GM12878 (cell line): ENCODE measurements at regions not wholly inside any gene's neighbourhood (a gene's known extent, or its start where the extent isn't known, plus 50 kb on each side); places are given as distances from the start of the nearest gene placed in this dataset.

Experiments
- ATAC-seq: fragments of 200-7000 bp; cut with Tn5 transposase; 3 replicates; pipeline ENCODE4 v1.9.1; 2020; ENCODE audit warnings: mild to moderate bottlenecking, moderate library complexity
- BruUV-seq: library from RNA; stranded (reverse); fragments of 400-500 nt; replicated peaks from 2 replicates; lab custom pipeline; 2021; lab: Mats Ljungman, UMichigan
- CTCF ChIA-PET: fragments of 300-600 bp; sonication (Branson Sonifier 250); formaldehyde crosslinking; extraction: SDS; loops from one replicate; lab custom pipeline; 2021; ENCODE audit warnings: inconsistent platforms; lab: Yijun Ruan, JAX
- POLR2A ChIA-PET: fragments of 350-600 bp; formaldehyde crosslinking; extraction: SDS; loops from one replicate; lab custom pipeline; 2021; ENCODE audit warnings: inconsistent platforms; lab: Charles Lee
- RAD21 ChIA-PET: fragments of 300-600 bp; sonication (Branson Sonifier 250); formaldehyde crosslinking; loops from one replicate; lab custom pipeline; 2023; ENCODE audit warnings: antibody characterized with exemption; ENCODE audit not compliant: unreplicated experiment; lab: Charles Lee
- SMC1A ChIA-PET: fragments of 300-600 bp; sonication (Branson Sonifier 250); formaldehyde crosslinking; loops from one replicate; lab custom pipeline; 2023; ENCODE audit not compliant: unreplicated experiment, uncharacterized antibody; lab: Charles Lee
- DNase-seq: peaks from one replicate; pipeline ENCODE4 v3.0.0-alpha.2; 2011; ENCODE audit warnings: low read depth, low spot score
- FAIRE-seq: peaks from 3 replicates; lab custom pipeline; 2011; peaks lifted over from hg19 to GRCh38; lab: Jason Lieb, UNC
- H2AFZ ChIP-seq: 2 replicates; pipeline ENCODE4 v1.6.0; 2011; ENCODE audit warnings: low read depth, low read length, control low read depth; ENCODE audit not compliant: control insufficient read depth
- H3K27ac ChIP-seq: 2 replicates; pipeline ENCODE4 v1.5.1; 2011; ENCODE audit warnings: control low read depth; ENCODE audit not compliant: control insufficient read depth, insufficient read depth
- H3K27me3 ChIP-seq, 2 experiments: replicated peaks in 1 of 2; 2 replicates each; pipeline versions ENCODE4 v1.6.0 to v1.6.1; 2011; ENCODE audit warnings: low read length in 1 of 2; ENCODE audit not compliant: control insufficient read depth in 2 of 2, insufficient read depth in 2 of 2
- H3K36me3 ChIP-seq, 2 experiments: 2 replicates each; pipeline ENCODE4 v1.5.1; 2011; ENCODE audit warnings: low read length in 1 of 2; ENCODE audit not compliant: control insufficient read depth in 2 of 2, insufficient read depth in 2 of 2
- H3K4me1 ChIP-seq: 2 replicates; pipeline ENCODE4 v1.6.1; 2011; ENCODE audit warnings: mild to moderate bottlenecking, low read length, moderate library complexity, mixed read lengths; ENCODE audit not compliant: control insufficient read depth, insufficient read depth
- H3K4me2 ChIP-seq: 2 replicates; pipeline ENCODE4 v1.6.0; 2011; ENCODE audit warnings: control low read depth; ENCODE audit not compliant: control insufficient read depth, insufficient read depth
- H3K4me3 ChIP-seq: fragments of 200-600 bp; sonication (generic); 2 replicates; pipeline ENCODE4 v1.5.1; 2016
- H3K79me2 ChIP-seq: 2 replicates; pipeline ENCODE4 v1.6.0; 2011; ENCODE audit warnings: low read length; ENCODE audit not compliant: control insufficient read depth, insufficient read depth
- H3K9ac ChIP-seq: 2 replicates; pipeline ENCODE4 v1.8.0; 2011; ENCODE audit warnings: low read length, control low read depth, mixed read lengths; ENCODE audit not compliant: control insufficient read depth, insufficient read depth
- H3K9me3 ChIP-seq: replicated peaks from 3 replicates; pipeline ENCODE4 v1.5.1; 2011; ENCODE audit warnings: mild to moderate bottlenecking, low read length; ENCODE audit not compliant: control insufficient read depth, insufficient read depth
- H4K20me1 ChIP-seq: 2 replicates; pipeline ENCODE4 v1.6.0; 2011; ENCODE audit not compliant: control insufficient read depth, insufficient read depth
- CHD1 ChIP-seq: IDR thresholded peaks from 2 replicates; pipeline ENCODE4 v1.6.1; 2012; ENCODE audit warnings: low read depth, low read length, improper control_type of control experiment
- CHD2 ChIP-seq: IDR thresholded peaks from 2 replicates; pipeline ENCODE4 v1.6.1; 2011; ENCODE audit warnings: low read depth, low read length, improper control_type of control experiment, borderline replicate concordance
- CHD4 ChIP-seq: fragments of 200-600 bp; sonication (generic); IDR thresholded peaks from 2 replicates; pipeline ENCODE4 v1.6.1; 2016; ENCODE audit warnings: mild to moderate bottlenecking
- IKZF2 ChIP-seq, 2 experiments: fragments of 450-650 bp; IDR thresholded peaks; 2 replicates each; pipeline ENCODE4 v1.6.1; 2017; ENCODE audit warnings: mild to moderate bottlenecking in 2 of 2, moderate library complexity in 2 of 2
- IRF4 ChIP-seq: IDR thresholded peaks from 2 replicates; pipeline ENCODE4 v1.6.1; 2011; ENCODE audit warnings: low read depth, low read length
- MEF2B ChIP-seq: fragments of 450-650 bp; IDR thresholded peaks from 2 replicates; pipeline ENCODE4 v1.6.1; 2018; ENCODE audit warnings: mild to moderate bottlenecking, moderate library complexity; ENCODE audit not compliant: partially characterized antibody, poor library complexity, severe bottlenecking
- PAX8 ChIP-seq: fragments of 450-650 bp; IDR thresholded peaks from 2 replicates; pipeline ENCODE4 v1.6.1; 2017; ENCODE audit warnings: mild to moderate bottlenecking, moderate library complexity
- SIX5 ChIP-seq: IDR thresholded peaks from 2 replicates; pipeline ENCODE4 v1.6.1; 2011; ENCODE audit warnings: mild to moderate bottlenecking, low read depth, low read length, moderate library complexity; ENCODE audit not compliant: severe bottlenecking
- STAT3 ChIP-seq: IDR thresholded peaks from 2 replicates; pipeline ENCODE4 v1.6.1; 2011; ENCODE audit warnings: low read depth, low read length, improper control_type of control experiment
- TCF3 ChIP-seq: IDR thresholded peaks from 2 replicates; pipeline ENCODE4 v1.6.1; 2012; ENCODE audit warnings: low read depth, mild to moderate bottlenecking, low read length, borderline replicate concordance; ENCODE audit not compliant: insufficient read depth
- YBX1 ChIP-seq: fragments of 450-650 bp; IDR thresholded peaks from 2 replicates; pipeline ENCODE4 v1.6.1; 2016; ENCODE audit warnings: antibody characterized with exemption
- WGBS: methylation state at CpG from one replicate; pipeline ENCODE4 v1.1.6; 2016; ENCODE audit warnings: low lambda C conversion rate; ENCODE audit not compliant: insufficient replicate concordance, insufficient coverage; ENCODE audit errors: missing lambda C conversion rate; 5-methylcytosine and 5-hydroxymethylcytosine counted together
- in situ Hi-C: fragments of 300-500 bp; cut with MboI; formaldehyde crosslinking; loops from 9 replicates; pipeline ENCODE4 v1.14.3; 2018; ENCODE audit warnings: mixed read lengths
- intact Hi-C: fragments of 100-400 bp; cut with micrococcal nuclease; formaldehyde crosslinking; loops from one replicate; pipeline ENCODE4 v1.14.2; 2022; ENCODE audit not compliant: unreplicated experiment
- TF ChIP-seq, protein P1 (sequence below): fragments of 150-350 bp; IDR thresholded peaks from 2 replicates; pipeline ENCODE4 v1.6.1; 2016; ENCODE audit warnings: low read depth, low read length
- TF ChIP-seq, protein P2 (sequence below): fragments of 450-650 bp; formaldehyde crosslinking; IDR thresholded peaks from 2 replicates; pipeline ENCODE4 v1.4.0; 2020; ENCODE audit warnings: mild to moderate bottlenecking, moderate library complexity
- TF ChIP-seq, protein P3 (sequence below): IDR thresholded peaks from 2 replicates; pipeline ENCODE4 v1.6.1; 2011; ENCODE audit warnings: low read depth, low read length, improper control_type of control experiment, borderline replicate concordance

DNA sequence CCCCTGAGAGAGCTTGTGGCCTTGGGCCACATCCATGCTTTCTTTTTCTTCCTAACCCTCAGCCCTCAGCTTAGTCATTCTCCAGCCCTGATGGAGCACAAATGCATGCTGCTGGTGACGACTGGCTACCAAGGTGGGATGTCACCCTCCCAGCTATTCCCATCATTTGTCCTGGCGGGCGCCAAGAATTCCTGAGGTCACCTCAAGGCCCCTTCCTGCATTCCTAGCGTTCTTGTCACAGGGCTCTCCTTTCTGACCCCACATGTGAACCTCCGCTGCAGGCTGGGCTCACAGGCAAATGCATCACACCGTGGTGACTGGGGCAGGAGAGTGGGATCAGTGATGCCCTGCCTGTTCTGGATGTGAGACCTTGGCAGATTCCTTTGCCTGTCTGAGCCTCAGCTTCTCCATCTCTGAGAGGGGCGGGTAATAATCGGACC lies 53.4 kb upstream of the IFFO2 start (continued):
- no peak for TF ChIP-seq SIX5
- TF ChIP-seq CHD1: no peak
- TF ChIP-seq CHD2: no peak
- TF ChIP-seq, protein P1, sequence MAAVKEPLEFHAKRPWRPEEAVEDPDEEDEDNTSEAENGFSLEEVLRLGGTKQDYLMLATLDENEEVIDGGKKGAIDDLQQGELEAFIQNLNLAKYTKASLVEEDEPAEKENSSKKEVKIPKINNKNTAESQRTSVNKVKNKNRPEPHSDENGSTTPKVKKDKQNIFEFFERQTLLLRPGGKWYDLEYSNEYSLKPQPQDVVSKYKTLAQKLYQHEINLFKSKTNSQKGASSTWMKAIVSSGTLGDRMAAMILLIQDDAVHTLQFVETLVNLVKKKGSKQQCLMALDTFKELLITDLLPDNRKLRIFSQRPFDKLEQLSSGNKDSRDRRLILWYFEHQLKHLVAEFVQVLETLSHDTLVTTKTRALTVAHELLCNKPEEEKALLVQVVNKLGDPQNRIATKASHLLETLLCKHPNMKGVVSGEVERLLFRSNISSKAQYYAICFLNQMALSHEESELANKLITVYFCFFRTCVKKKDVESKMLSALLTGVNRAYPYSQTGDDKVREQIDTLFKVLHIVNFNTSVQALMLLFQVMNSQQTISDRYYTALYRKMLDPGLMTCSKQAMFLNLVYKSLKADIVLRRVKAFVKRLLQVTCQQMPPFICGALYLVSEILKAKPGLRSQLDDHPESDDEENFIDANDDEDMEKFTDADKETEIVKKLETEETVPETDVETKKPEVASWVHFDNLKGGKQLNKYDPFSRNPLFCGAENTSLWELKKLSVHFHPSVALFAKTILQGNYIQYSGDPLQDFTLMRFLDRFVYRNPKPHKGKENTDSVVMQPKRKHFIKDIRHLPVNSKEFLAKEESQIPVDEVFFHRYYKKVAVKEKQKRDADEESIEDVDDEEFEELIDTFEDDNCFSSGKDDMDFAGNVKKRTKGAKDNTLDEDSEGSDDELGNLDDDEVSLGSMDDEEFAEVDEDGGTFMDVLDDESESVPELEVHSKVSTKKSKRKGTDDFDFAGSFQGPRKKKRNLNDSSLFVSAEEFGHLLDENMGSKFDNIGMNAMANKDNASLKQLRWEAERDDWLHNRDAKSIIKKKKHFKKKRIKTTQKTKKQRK: no peak
- no peak for TF ChIP-seq TCF3
- TF ChIP-seq YBX1: no peak

DNA sequence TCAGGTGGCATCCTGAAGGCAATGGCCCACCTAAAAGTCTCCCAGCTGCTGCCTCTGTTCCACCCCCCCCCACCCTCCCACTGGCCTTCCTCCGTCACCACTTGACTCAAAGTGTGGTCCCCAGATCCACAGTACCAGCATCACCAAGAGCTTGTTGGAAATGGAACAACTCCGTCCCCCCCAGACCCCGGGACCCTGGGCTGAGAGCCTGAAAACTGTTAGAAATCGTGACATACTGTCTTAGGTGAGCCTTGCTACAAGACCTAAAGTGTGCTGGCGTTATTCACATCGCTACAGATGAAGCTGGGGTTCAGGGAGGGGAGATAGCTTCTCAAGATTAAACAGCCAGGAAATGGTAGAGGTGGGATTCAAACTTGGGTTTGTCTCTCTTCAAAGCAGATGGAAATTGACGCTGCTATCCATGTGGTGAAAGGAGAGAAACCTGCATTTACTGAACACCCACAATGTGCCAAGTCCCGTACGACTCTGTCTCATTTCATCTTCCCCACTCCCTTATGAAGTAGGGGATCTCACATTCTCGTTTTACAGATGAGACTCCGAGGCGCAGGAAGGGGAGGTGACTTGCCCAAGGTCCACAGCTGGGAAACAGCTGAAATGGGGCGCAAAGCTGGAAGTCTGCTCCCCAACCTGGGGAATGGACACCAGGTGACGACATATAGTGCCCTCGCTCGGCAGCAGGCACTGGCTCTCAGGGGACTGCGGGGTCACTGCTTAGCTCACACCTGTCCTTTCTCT lies 52.8 kb upstream of the IFFO2 start:
- in situ Hi-C loops: no loop called here
- 46% methylated on average over 17 of the region's 17 CpGs for WGBS
- FAIRE-seq: no peak
- ChIA-PET RAD21 (no interaction called here), CTCF (interaction anchor here (0.6 to 1.8 kb wide), 2 partner anchors 96 to 354 kb away, joined by 3 to 6 read pairs; no protein-coding TSS in a partner anchor), SMC1A (interaction anchor here (0.6 kb wide), 1 partner anchor 59 kb away, joined by 3 read pairs; no protein-coding TSS in a partner anchor), POLR2A (no interaction called here)
- peaks cover 6% of the 10 kb centered on the region for H3K4me1 ChIP-seq
- intact Hi-C loops: no loop called here
- H2AFZ ChIP-seq: no peak overlapping the region
- no peak overlapping the region for H3K9ac ChIP-seq
- H3K27me3 ChIP-seq: no peaks in the 10 kb centered on the region; a peak in 3 of 4 replicates
- BruUV-seq: no TSS peak
- DNase-seq: no peak
- no peak overlapping the region for H3K4me3 ChIP-seq
- no peaks in the 10 kb centered on the region for H3K79me2 ChIP-seq
- no peaks in the 10 kb centered on the region for H3K36me3 ChIP-seq
- no peak overlapping the region for H3K4me2 ChIP-seq
- no peak for ATAC-seq
- no peak overlapping the region for H3K27ac ChIP-seq
- H3K9me3 ChIP-seq: no peaks in the 10 kb centered on the region
- H4K20me1 ChIP-seq: no peaks in the 10 kb centered on the region
- TF ChIP-seq, protein P2, sequence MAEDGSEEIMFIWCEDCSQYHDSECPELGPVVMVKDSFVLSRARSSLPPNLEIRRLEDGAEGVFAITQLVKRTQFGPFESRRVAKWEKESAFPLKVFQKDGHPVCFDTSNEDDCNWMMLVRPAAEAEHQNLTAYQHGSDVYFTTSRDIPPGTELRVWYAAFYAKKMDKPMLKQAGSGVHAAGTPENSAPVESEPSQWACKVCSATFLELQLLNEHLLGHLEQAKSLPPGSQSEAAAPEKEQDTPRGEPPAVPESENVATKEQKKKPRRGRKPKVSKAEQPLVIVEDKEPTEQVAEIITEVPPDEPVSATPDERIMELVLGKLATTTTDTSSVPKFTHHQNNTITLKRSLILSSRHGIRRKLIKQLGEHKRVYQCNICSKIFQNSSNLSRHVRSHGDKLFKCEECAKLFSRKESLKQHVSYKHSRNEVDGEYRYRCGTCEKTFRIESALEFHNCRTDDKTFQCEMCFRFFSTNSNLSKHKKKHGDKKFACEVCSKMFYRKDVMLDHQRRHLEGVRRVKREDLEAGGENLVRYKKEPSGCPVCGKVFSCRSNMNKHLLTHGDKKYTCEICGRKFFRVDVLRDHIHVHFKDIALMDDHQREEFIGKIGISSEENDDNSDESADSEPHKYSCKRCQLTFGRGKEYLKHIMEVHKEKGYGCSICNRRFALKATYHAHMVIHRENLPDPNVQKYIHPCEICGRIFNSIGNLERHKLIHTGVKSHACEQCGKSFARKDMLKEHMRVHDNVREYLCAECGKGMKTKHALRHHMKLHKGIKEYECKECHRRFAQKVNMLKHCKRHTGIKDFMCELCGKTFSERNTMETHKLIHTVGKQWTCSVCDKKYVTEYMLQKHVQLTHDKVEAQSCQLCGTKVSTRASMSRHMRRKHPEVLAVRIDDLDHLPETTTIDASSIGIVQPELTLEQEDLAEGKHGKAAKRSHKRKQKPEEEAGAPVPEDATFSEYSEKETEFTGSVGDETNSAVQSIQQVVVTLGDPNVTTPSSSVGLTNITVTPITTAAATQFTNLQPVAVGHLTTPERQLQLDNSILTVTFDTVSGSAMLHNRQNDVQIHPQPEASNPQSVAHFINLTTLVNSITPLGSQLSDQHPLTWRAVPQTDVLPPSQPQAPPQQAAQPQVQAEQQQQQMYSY (CRISPR knock-in tag): no peak
- no peak for TF ChIP-seq STAT3
- no peak for TF ChIP-seq CHD4
- no peak for TF ChIP-seq IRF4
- TF ChIP-seq, protein P3, sequence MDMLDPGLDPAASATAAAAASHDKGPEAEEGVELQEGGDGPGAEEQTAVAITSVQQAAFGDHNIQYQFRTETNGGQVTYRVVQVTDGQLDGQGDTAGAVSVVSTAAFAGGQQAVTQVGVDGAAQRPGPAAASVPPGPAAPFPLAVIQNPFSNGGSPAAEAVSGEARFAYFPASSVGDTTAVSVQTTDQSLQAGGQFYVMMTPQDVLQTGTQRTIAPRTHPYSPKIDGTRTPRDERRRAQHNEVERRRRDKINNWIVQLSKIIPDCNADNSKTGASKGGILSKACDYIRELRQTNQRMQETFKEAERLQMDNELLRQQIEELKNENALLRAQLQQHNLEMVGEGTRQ: no peak
- no peak for TF ChIP-seq MEF2B
- no peak for TF ChIP-seq CHD2
- no peak for TF ChIP-seq IKZF2 (IDR thresholded peaks at IDR 0.05)
- TF ChIP-seq PAX8: no peak
